GM21529 (cell line): ENCODE measurements at regions not wholly inside any gene's neighbourhood (a gene's known extent, or its start where the extent isn't known, plus 50 kb on each side); places are given as distances from the start of the nearest gene placed in this dataset.

Experiments
- ATAC-seq: cut with Tn5 transposase; IDR thresholded peaks from one replicate; pipeline ENCODE4 v1.9.1; 2021; ENCODE audit not compliant: unreplicated experiment

GRCh38 chr12:90333939-90334338, 621.0 kb downstream of the CCER1 start:
- no peak for ATAC-seq

GRCh38 chr12:90333424-90333823, 621.6 kb downstream of the CCER1 start:
- no peak for ATAC-seq

GRCh38 chr12:90331821-90332220, 623.2 kb downstream of the CCER1 start:
- no peak for ATAC-seq

GRCh38 chr12:90331262-90331661, 622.6 kb upstream of the ATP2B1 start:
- no peak for ATAC-seq

- ATAC-seq = no peak
These were observed 619.4 kb upstream of the ATP2B1 start for GRCh38 chr12:90327793-90328743.

GRCh38 chr12:90323217-90323616, 614.6 kb upstream of the ATP2B1 start:
- no peak for ATAC-seq

- ATAC-seq = no peak
These were observed 613.4 kb upstream of the ATP2B1 start for GRCh38 chr12:90322006-90322405.

- no peak for ATAC-seq
These were observed 612.7 kb upstream of the ATP2B1 start for GRCh38 chr12:90321369-90321768.

GRCh38 chr12:90311561-90311960, 602.9 kb upstream of the ATP2B1 start:
- no peak for ATAC-seq

- no peak for ATAC-seq
These were observed 596.7 kb upstream of the ATP2B1 start for GRCh38 chr12:90305379-90305778.

- ATAC-seq = no peak
These were observed 595.6 kb upstream of the ATP2B1 start for GRCh38 chr12:90304231-90304630.

GRCh38 chr12:90303771-90304170, 595.1 kb upstream of the ATP2B1 start:
- ATAC-seq = no peak

- no peak for ATAC-seq
These were observed 593.0 kb upstream of the ATP2B1 start for GRCh38 chr12:90301561-90302133.

- no peak for ATAC-seq
These were observed 592.5 kb upstream of the ATP2B1 start for GRCh38 chr12:90301095-90301494.

GRCh38 chr12:90299666-90300065, 591.0 kb upstream of the ATP2B1 start:
- no peak for ATAC-seq

- ATAC-seq = peak; percentile 98
These were observed 590.5 kb upstream of the ATP2B1 start for GRCh38 chr12:90299121-90299520.

GRCh38 chr12:90298289-90298948, 589.8 kb upstream of the ATP2B1 start:
- no peak for ATAC-seq

GRCh38 chr12:90295858-90296257, 587.2 kb upstream of the ATP2B1 start:
- no peak for ATAC-seq

- ATAC-seq = no peak
These were observed 583.5 kb upstream of the ATP2B1 start for GRCh38 chr12:90292183-90292582.

GRCh38 chr12:90290980-90291975, 582.6 kb upstream of the ATP2B1 start:
- ATAC-seq = no peak

GRCh38 chr12:90287585-90287984, 578.9 kb upstream of the ATP2B1 start:
- ATAC-seq = no peak
